ENCODE measurements at regions not wholly inside any gene's neighbourhood (a gene's known extent, or its start where the extent isn't known, plus 50 kb on each side); places are given as distances from the start of the nearest gene placed in this dataset.

- no peak overlapping the region for H3K4me3 ChIP-seq (replicated peaks in 1 of 3)
- H3K27me3 ChIP-seq, result no peaks in the 10 kb centered on the region
- H3K27ac ChIP-seq, result no peak overlapping the region
- H3K9me3 ChIP-seq, result no peaks in the 10 kb centered on the region
- H3K4me1 ChIP-seq, result peaks cover 0 to 4% of the 10 kb centered on the region in 2 donors
- intact Hi-C loops (cut with DNase I), result no loop called here
- TF ChIP-seq POLR2A (IDR thresholded peaks at IDR 0.05), result no peak
- TF ChIP-seq CTCF (IDR thresholded peaks at IDR 0.05), result no peak
- DNase-seq, result no peak
- H3K36me3 ChIP-seq, result no peaks in the 10 kb centered on the region
Measured at GRCh38 chr1:222084048-222084447, 342.2 kb upstream of the DUSP10 start.

GRCh38 chr1:222081859-222082258 is 340.0 kb upstream of the DUSP10 start:
- Histone ChIP-seq H3K27me3 (no peaks in the 10 kb centered on the region), H3K4me1 (peaks cover 5 to 9% of the 10 kb centered on the region in 2 donors), H3K9me3 (no peaks in the 10 kb centered on the region), H3K27ac (no peak overlapping the region), H3K4me3 (replicated peaks in 1 of 3) (no peak overlapping the region), H3K36me3 (no peaks in the 10 kb centered on the region)
- TF ChIP-seq CTCF (IDR thresholded peaks at IDR 0.05) (no peak), POLR2A (IDR thresholded peaks at IDR 0.05) (no peak)
- intact Hi-C loops (cut with DNase I), result no loop called here
- no peak for DNase-seq
- WGBS, 2 donors, result 88 to 91% methylated on average over 3 of the region's 3 CpGs

GRCh38 chr1:222079566-222079965 is 337.7 kb upstream of the DUSP10 start:
- no peak for TF ChIP-seq CTCF (IDR thresholded peaks at IDR 0.05)
- TF ChIP-seq POLR2A (IDR thresholded peaks at IDR 0.05), result no peak
- Histone ChIP-seq H3K36me3 (no peaks in the 10 kb centered on the region), H3K4me1 (peaks cover 5 to 9% of the 10 kb centered on the region in 2 donors), H3K27me3 (no peaks in the 10 kb centered on the region), H3K4me3 (replicated peaks in 1 of 3) (no peak overlapping the region), H3K27ac (no peak overlapping the region), H3K9me3 (no peaks in the 10 kb centered on the region)
- WGBS, 2 donors, result 79 to 80% methylated on average over 1 of the region's 1 CpG
- intact Hi-C loops (cut with DNase I), result no loop called here
- DNase-seq, result no peak

GRCh38 chr1:222077206-222077605 is 335.3 kb upstream of the DUSP10 start:
- intact Hi-C loops (cut with DNase I), result no loop called here
- Histone ChIP-seq H3K36me3 (no peaks in the 10 kb centered on the region), H3K27me3 (no peaks in the 10 kb centered on the region), H3K9me3 (no peaks in the 10 kb centered on the region), H3K4me3 (replicated peaks in 1 of 3) (no peak overlapping the region), H3K27ac (no peak overlapping the region), H3K4me1 (peaks cover 5 to 9% of the 10 kb centered on the region in 2 donors)
- DNase-seq, result no peak
- TF ChIP-seq CTCF (IDR thresholded peaks at IDR 0.05) (no peak), POLR2A (IDR thresholded peaks at IDR 0.05) (no peak)
- 78% methylated on average over 2 of the region's 2 CpGs for WGBS, 2 donors

GRCh38 chr1:222074317-222074716 is 332.4 kb upstream of the DUSP10 start:
- no peaks in the 10 kb centered on the region for H3K27me3 ChIP-seq

More at GRCh38 chr1:222074317-222074716, 332.4 kb upstream of the DUSP10 start:
- H3K4me1 ChIP-seq, result peaks cover 5 to 7% of the 10 kb centered on the region in 2 donors
- DNase-seq, result no peak
- TF ChIP-seq CTCF (IDR thresholded peaks at IDR 0.05) (no peak), POLR2A (IDR thresholded peaks at IDR 0.05) (no peak)
- WGBS, 2 donors, result 64 to 95% methylated on average over 1 of the region's 1 CpG
- intact Hi-C loops (cut with DNase I), result no loop called here
- no peak overlapping the region for H3K27ac ChIP-seq
- H3K9me3 ChIP-seq, result no peaks in the 10 kb centered on the region
- no peak overlapping the region for H3K4me3 ChIP-seq (replicated peaks in 1 of 3)
- no peaks in the 10 kb centered on the region for H3K36me3 ChIP-seq
